Fibroblast of lung (primary cell): ENCODE measurements at regions not wholly inside any gene's neighbourhood (a gene's known extent, or its start where the extent isn't known, plus 50 kb on each side); places are given as distances from the start of the nearest gene placed in this dataset.
A peak's percentile ranks its signal among the peaks of the same experiment; 100 is the strongest.

Experiments used
- DNase-seq, 2 donors: peaks; one replicate each; pipeline versions ENCODE4 v3.0.0 to v3.0.0-alpha.2; 2010; ENCODE audit warnings: low read depth in 2 of 2
- H2AFZ ChIP-seq: 2 replicates; pipeline ENCODE4 v1.5.1; 2012; ENCODE audit warnings: low read length, control low read depth, inconsistent platforms
- H3K27ac ChIP-seq: 2 replicates; pipeline ENCODE4 v1.5.1; 2011; ENCODE audit warnings: low read length, control low read depth; ENCODE audit not compliant: insufficient read depth
- H3K27me3 ChIP-seq: 2 replicates; pipeline ENCODE4 v1.5.1; 2011; ENCODE audit warnings: mild to moderate bottlenecking, low read length; ENCODE audit not compliant: control insufficient read depth, insufficient read depth
- H3K36me3 ChIP-seq: 2 replicates; pipeline ENCODE4 v1.5.1; 2011; ENCODE audit warnings: low read length; ENCODE audit not compliant: control insufficient read depth, insufficient read depth
- H3K4me1 ChIP-seq: 2 replicates; pipeline ENCODE4 v1.5.1; 2011; ENCODE audit warnings: low read length; ENCODE audit not compliant: control insufficient read depth, insufficient read depth; ENCODE audit errors: extremely low read depth
- H3K4me2 ChIP-seq: 2 replicates; pipeline ENCODE4 v1.5.1; 2011; ENCODE audit warnings: low read length, control low read depth; ENCODE audit not compliant: insufficient read depth; ENCODE audit errors: extremely low read depth
- H3K4me3 ChIP-seq, 4 experiments: fragments of 200-600 bp in 1 of 4; sonication (generic) in 1 of 4; replicated peaks in 1 of 4; 2 replicates each; pipeline ENCODE4 v1.5.1; 2011 to 2016; ENCODE audit warnings: low read length in 4 of 4, low read depth in 3 of 4, mild to moderate bottlenecking in 3 of 4, control low read depth in 2 of 4, inconsistent platforms in 1 of 4, mixed read lengths in 1 of 4; ENCODE audit not compliant: insufficient read depth in 1 of 4; ENCODE audit errors: control extremely low read depth in 1 of 4
- H3K79me2 ChIP-seq: 2 replicates; pipeline ENCODE4 v1.5.1; 2012; ENCODE audit warnings: mild to moderate bottlenecking, low read length, inconsistent platforms; ENCODE audit not compliant: control insufficient read depth, insufficient read depth
- H3K9ac ChIP-seq: 2 replicates; pipeline ENCODE4 v1.5.1; 2011; ENCODE audit warnings: mild to moderate bottlenecking, low read length, control low read depth; ENCODE audit not compliant: insufficient read depth
- H3K9me3 ChIP-seq: 2 replicates; pipeline ENCODE4 v1.5.1; 2012; ENCODE audit warnings: low read depth, low read length; ENCODE audit not compliant: control insufficient read depth, insufficient read depth
- H4K20me1 ChIP-seq: 2 replicates; pipeline ENCODE4 v1.5.1; 2011; ENCODE audit warnings: low read length; ENCODE audit not compliant: control insufficient read depth, insufficient read depth; ENCODE audit errors: extremely low read depth
- CTCF ChIP-seq, 2 donors: IDR thresholded peaks in 1 of 2; conservative IDR thresholded peaks in 1 of 2; 1 replicate in 1 of 2; 2 replicates in 1 of 2; pipeline ENCODE4 v1.5.1; 2011 to 2012; ENCODE audit warnings: low read length in 2 of 2, control low read depth in 1 of 2, inconsistent platforms in 1 of 2, low read depth in 1 of 2, mild to moderate bottlenecking in 1 of 2
- EZH2 ChIP-seq: IDR thresholded peaks from 2 replicates; pipeline ENCODE4 v1.5.1; 2012; ENCODE audit warnings: low read length, control low read depth, mild to moderate bottlenecking; ENCODE audit errors: missing control alignments

GRCh38 chr4:52231526-52231925 is 180.4 kb downstream of the SPATA18 start:
- Histone ChIP-seq H3K9ac (no peak overlapping the region), H3K79me2 (no peaks in the 10 kb centered on the region), H3K36me3 (no peaks in the 10 kb centered on the region), H3K4me2 (no peak overlapping the region), H4K20me1 (no peaks in the 10 kb centered on the region), H3K27me3 (no peaks in the 10 kb centered on the region), H3K4me1 (no peaks in the 10 kb centered on the region), H3K27ac (no peak overlapping the region), H3K9me3 (no peaks in the 10 kb centered on the region), H2AFZ (no peak overlapping the region), H3K4me3 (no peak overlapping the region)
- TF ChIP-seq CTCF (conservative IDR thresholded peaks at IDR 0.05 in 1 of 2, IDR thresholded peaks at IDR 0.05 in 1 of 2; ENCODE audit: low read depth in 1 of 2, low read length in 2 of 2), result no peak
- TF ChIP-seq EZH2, result no peak
- DNase-seq, result no peak

GRCh38 chr4:52234561-52235440 is 183.7 kb downstream of the SPATA18 start:
- no peaks in the 10 kb centered on the region for H3K36me3 ChIP-seq
- no peaks in the 10 kb centered on the region for H4K20me1 ChIP-seq
- peak in 1 of 2 donors; percentile 56 for DNase-seq
- H3K4me3 ChIP-seq, result no peak overlapping the region
- H3K79me2 ChIP-seq, result no peaks in the 10 kb centered on the region
- H3K4me2 ChIP-seq, result no peak overlapping the region
- H2AFZ ChIP-seq, result no peak overlapping the region
- H3K4me1 ChIP-seq, result no peaks in the 10 kb centered on the region
- no peak overlapping the region for H3K27ac ChIP-seq
- H3K27me3 ChIP-seq, result no peaks in the 10 kb centered on the region
- no peak overlapping the region for H3K9ac ChIP-seq
- TF ChIP-seq EZH2, result no peak
- TF ChIP-seq CTCF (conservative IDR thresholded peaks at IDR 0.05 in 1 of 2, IDR thresholded peaks at IDR 0.05 in 1 of 2; ENCODE audit: low read depth in 1 of 2, low read length in 2 of 2), result peak; percentile 30 to 42
- H3K9me3 ChIP-seq, result no peaks in the 10 kb centered on the region

- Histone ChIP-seq H3K27me3 (no peaks in the 10 kb centered on the region), H3K4me2 (no peak overlapping the region), H4K20me1 (no peaks in the 10 kb centered on the region), H3K9ac (no peak overlapping the region), H2AFZ (no peak overlapping the region), H3K36me3 (no peaks in the 10 kb centered on the region), H3K27ac (no peak overlapping the region), H3K9me3 (no peaks in the 10 kb centered on the region), H3K4me1 (no peaks in the 10 kb centered on the region), H3K4me3 (no peak overlapping the region), H3K79me2 (no peaks in the 10 kb centered on the region)
- no peak for DNase-seq
- TF ChIP-seq EZH2 (no peak), CTCF (conservative IDR thresholded peaks at IDR 0.05 in 1 of 2, IDR thresholded peaks at IDR 0.05 in 1 of 2; ENCODE audit: low read depth in 1 of 2, low read length in 2 of 2) (no peak)
Measured at GRCh38 chr4:52235552-52236201, 184.6 kb downstream of the SPATA18 start.
